Pancreas (tissue), 10 donors: ENCODE measurements at regions not wholly inside any gene's neighbourhood (a gene's known extent, or its start where the extent isn't known, plus 50 kb on each side); places are given as distances from the start of the nearest gene placed in this dataset.

Experiments used
- ATAC-seq, 4 donors: fragments of 200-7000 bp; cut with Tn5 transposase; one replicate each; pipeline versions ENCODE4 v1.8.0 to v1.9.1; 2020; ENCODE audit warnings: mild to moderate bottlenecking in 4 of 4, moderate library complexity in 4 of 4
- DNase-seq, 6 donors: peaks; one replicate each; pipeline ENCODE4 v3.0.0-alpha.2; 2020
- FAIRE-seq: peaks from 2 replicates; lab custom pipeline; 2012; peaks lifted over from hg19 to GRCh38; lab: Jason Lieb, UNC
- H3K27ac ChIP-seq, 4 donors: fragments of 200-600 bp; sonication (generic); 1 replicate in 3 of 4; 2 replicates in 1 of 4; pipeline versions ENCODE4 v1.5.0 to v1.8.0; 2020
- H3K27me3 ChIP-seq, 4 donors: fragments of 200-600 bp; one replicate each; pipeline ENCODE4 v1.8.0; 2021
- H3K36me3 ChIP-seq, 3 donors: fragments of 200-600 bp; sonication (generic) in 1 of 3; one replicate each; pipeline versions ENCODE4 v1.5.0 to v1.8.0; 2020 to 2021
- H3K4me1 ChIP-seq, 3 donors: fragments of 200-600 bp; one replicate each; pipeline ENCODE4 v1.8.0; 2021
- H3K4me3 ChIP-seq, 4 donors: fragments of 200-600 bp; sonication (generic) in 2 of 4; one replicate each; pipeline versions ENCODE4 v1.5.0 to v1.8.0; 2020 to 2021
- H3K9me3 ChIP-seq, 4 donors: fragments of 200-600 bp; one replicate each; pipeline ENCODE4 v1.8.0; 2021
- WGBS, 2 donors: extraction: QIAGEN DNeasy Blood & Tissue Kit; methylation state at CpG; one replicate each; pipeline ENCODE4 v1.1.7; 2013; 5-methylcytosine and 5-hydroxymethylcytosine counted together
- intact Hi-C, 3 donors: fragments of 100-400 bp; cut with DNase I; formaldehyde crosslinking; loops; one replicate each; pipeline versions ENCODE4 v1.11.1 to v1.14.2; 2022
- TF ChIP-seq, protein P1 (sequence below), 4 donors: fragments of 200-600 bp; sonication (generic) in 3 of 4; IDR thresholded peaks; one replicate each; pipeline versions ENCODE4 v1.5.0 to v1.8.0; 2021; ENCODE audit warnings: antibody characterized with exemption in 4 of 4
- donor health status: healthy with polysubstance abuse.
- donor health status: DM: no; HTN: no; CAD: no; lungs with moderate emphysema.
- donor health status: DM: no; HTN: no; CAD: no.
- donor health status: control.
- donor health status: control.
- donor health status: Bipolar disorder and iron deficiency.
- donor health status: DM: yes; HTN: yes; CAD: no.
- donor health status: DM: no; HTN: no; CAD: no.
- donor health status: DM: no; HTN: no; CAD: no.
- donor health status: DM: yes; HTN: yes; CAD: no.

DNA sequence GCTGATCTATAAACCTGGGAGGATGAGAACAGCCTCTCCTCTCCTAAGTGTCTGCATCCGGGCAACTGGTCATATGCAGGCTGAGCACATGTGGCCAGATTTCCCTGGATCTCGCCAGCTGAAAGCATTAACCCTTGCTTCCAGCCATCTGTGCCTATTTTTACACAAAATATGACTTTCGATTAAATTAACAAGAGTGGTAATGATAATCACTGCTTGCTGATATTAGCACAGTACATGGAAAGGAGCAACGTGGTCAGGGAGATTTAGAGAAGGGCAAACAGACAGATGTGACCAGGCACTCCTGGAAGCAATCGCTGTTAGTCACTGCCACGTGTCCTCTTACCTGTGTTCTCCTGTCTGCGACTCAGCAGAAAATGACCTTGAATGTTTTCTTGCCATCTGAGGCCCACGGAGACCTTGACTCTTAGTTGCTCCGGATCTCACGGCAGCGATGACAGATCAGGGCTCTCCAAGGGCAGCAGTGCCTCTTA, 59.5 kb upstream of the NPTX2 start:
- no peaks in the 10 kb centered on the region for H3K36me3 ChIP-seq
- ATAC-seq (peak; percentile 81 to 88 (median 84)), DNase-seq (peak in 4 of 6 donors; percentile 25 to 53 (median 31))

DNA sequence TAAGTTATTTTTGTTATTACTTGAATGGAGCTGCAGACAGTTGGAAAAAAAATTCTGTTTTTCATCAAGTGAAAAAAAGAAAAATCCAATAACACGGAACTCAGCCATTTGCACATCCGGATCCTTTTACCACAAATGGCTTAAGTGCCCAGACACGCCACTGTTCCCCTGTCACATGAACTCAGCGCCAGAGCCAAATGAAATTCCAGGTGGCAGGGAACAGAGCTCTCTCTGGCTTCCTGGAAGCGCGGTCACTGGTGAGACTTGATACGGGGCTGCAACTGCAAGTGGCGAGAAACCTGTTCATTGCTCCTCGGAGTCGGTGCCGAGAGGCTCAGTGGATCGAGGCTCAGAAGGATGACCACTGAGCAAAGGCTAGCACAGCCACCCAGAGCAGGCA, 60.8 kb upstream of the NPTX2 start:
- H3K9me3 ChIP-seq, result no peaks in the 10 kb centered on the region
- H3K36me3 ChIP-seq, result no peaks in the 10 kb centered on the region
- TF ChIP-seq, protein P1, sequence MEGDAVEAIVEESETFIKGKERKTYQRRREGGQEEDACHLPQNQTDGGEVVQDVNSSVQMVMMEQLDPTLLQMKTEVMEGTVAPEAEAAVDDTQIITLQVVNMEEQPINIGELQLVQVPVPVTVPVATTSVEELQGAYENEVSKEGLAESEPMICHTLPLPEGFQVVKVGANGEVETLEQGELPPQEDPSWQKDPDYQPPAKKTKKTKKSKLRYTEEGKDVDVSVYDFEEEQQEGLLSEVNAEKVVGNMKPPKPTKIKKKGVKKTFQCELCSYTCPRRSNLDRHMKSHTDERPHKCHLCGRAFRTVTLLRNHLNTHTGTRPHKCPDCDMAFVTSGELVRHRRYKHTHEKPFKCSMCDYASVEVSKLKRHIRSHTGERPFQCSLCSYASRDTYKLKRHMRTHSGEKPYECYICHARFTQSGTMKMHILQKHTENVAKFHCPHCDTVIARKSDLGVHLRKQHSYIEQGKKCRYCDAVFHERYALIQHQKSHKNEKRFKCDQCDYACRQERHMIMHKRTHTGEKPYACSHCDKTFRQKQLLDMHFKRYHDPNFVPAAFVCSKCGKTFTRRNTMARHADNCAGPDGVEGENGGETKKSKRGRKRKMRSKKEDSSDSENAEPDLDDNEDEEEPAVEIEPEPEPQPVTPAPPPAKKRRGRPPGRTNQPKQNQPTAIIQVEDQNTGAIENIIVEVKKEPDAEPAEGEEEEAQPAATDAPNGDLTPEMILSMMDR (IDR thresholded peaks at IDR 0.05), result no peak
- H3K4me1 ChIP-seq, result no peaks in the 10 kb centered on the region
- DNase-seq (no peak), FAIRE-seq (no peak), ATAC-seq (peak in 2 of 4 donors; percentile 42 to 54)
- no peak overlapping the region for H3K4me3 ChIP-seq
- no peaks in the 10 kb centered on the region for H3K27me3 ChIP-seq
- intact Hi-C loops, result no loop called here
- no peak overlapping the region for H3K27ac ChIP-seq
- 78 to 83% methylated on average over 12 of the region's 12 CpGs for WGBS, 2 donors

More for the DNA sequence above, 59.5 kb upstream of the NPTX2 start:
- Histone ChIP-seq H3K27me3 (no peaks in the 10 kb centered on the region), H3K4me3 (no peak overlapping the region), H3K9me3 (no peaks in the 10 kb centered on the region), H3K27ac (peak overlapping the region in 1 of 4 donors; percentile 2), H3K4me1 (no peaks in the 10 kb centered on the region)
- TF ChIP-seq, protein P1 (IDR thresholded peaks at IDR 0.05), result no peak
- no peak for FAIRE-seq
- intact Hi-C loops, result no loop called here
- 22% methylated on average over 11 of the region's 11 CpGs for WGBS, 2 donors

DNA sequence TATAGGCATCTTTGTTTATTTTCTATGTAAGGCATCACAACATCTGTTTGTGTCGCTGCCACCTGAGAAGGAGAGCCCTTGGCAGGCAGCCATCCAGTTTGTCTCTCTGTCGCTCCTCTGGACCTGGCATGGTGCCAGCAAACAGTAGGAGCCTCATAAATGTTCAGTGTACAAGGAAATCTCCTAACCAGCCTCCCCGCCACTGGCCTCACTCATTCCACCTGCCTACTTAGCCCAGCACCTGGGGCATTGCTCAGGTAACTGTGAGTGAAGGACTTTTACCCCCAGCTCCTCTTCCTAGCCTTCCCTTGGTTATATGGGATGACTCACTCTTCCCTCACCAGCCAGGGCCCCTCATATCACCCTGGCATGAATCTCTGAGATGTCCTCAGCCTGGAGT, 61.7 kb upstream of the NPTX2 start:
- H3K27me3 ChIP-seq, result no peaks in the 10 kb centered on the region
- H3K9me3 ChIP-seq, result no peaks in the 10 kb centered on the region
- ATAC-seq, result no peak
- H3K27ac ChIP-seq, result no peak overlapping the region
- peak in 2 of 6 donors; percentile 15 to 30 for DNase-seq
- FAIRE-seq, result no peak
- no peaks in the 10 kb centered on the region for H3K36me3 ChIP-seq
- TF ChIP-seq, protein P1 (IDR thresholded peaks at IDR 0.05), result no peak
- H3K4me3 ChIP-seq, result no peak overlapping the region
- intact Hi-C loops, result no loop called here
- WGBS, 2 donors, result 51 to 61% methylated on average over 3 of the region's 3 CpGs
- no peaks in the 10 kb centered on the region for H3K4me1 ChIP-seq

DNA sequence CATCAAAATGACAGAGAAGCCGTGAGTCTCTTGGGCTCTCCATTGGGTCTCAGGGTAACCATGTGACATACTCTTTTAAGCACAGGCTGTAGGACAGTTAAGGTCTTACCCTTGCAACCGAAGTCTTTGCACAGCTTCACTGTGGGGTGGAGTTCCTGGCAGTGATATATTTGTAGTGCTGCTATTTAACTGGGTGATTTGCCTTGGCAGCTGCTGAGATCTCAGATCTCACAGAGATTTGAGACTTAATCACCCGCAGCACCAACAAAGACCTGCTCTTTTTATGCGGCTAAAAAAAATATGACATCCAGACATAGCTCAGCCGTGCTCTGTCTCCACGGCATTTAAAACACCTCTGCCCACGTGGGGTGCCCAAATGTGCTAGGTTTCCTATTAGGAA, 63.4 kb upstream of the NPTX2 start:
- TF ChIP-seq, protein P1 (IDR thresholded peaks at IDR 0.05), result no peak
- Histone ChIP-seq H3K4me1 (peaks cover 0 to 4% (median 0%) of the 10 kb centered on the region in 3 donors), H3K27me3 (no peaks in the 10 kb centered on the region), H3K36me3 (no peaks in the 10 kb centered on the region), H3K27ac (no peak overlapping the region), H3K9me3 (no peaks in the 10 kb centered on the region), H3K4me3 (no peak overlapping the region)
- DNase-seq (no peak), FAIRE-seq (no peak), ATAC-seq (no peak)
- intact Hi-C loops, result no loop called here
- WGBS, 2 donors, result 55 to 57% methylated on average over 7 of the region's 7 CpGs

DNA sequence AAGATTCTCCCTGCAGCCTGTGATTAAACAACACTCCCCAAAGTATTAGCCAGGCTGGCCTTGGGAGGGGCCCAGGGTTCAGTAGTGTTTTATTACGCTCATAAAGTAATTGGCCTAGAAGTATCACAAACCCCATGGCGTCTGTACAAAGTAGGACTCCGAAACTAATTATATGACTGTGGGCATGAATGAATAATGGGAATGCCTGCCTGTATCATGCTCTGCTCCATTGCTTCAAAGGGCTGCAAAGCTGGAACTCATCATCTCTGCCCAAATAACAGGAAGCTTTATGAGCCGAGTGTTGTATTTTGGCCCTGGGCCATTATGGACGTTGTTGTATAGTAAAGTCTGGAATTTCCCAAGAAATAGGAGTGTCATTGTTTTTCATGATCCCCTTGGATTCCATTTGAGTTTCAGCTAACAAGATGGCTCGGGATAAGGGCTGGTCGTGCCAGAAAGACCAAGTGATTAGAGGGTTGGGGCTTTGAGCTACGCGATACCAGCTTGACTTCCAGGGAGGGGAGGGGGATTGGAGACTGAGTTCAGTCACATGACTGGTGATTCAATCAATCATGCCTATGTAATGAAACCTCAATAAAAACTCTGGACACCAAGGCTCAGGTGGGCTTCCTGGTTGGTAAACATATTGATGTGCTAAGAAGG, 65.3 kb upstream of the NPTX2 start:
- Histone ChIP-seq H3K27ac (no peak overlapping the region), H3K27me3 (no peaks in the 10 kb centered on the region), H3K4me1 (peaks cover 0 to 4% (median 0%) of the 10 kb centered on the region in 3 donors), H3K36me3 (no peaks in the 10 kb centered on the region), H3K9me3 (no peaks in the 10 kb centered on the region), H3K4me3 (no peak overlapping the region)
- DNase-seq (no peak), ATAC-seq (no peak), FAIRE-seq (no peak)
- TF ChIP-seq, protein P1 (IDR thresholded peaks at IDR 0.05), result no peak
- intact Hi-C loops, result no loop called here
- WGBS, 2 donors, result 61 to 67% methylated on average over 9 of the region's 9 CpGs
